Stromal cell of bone marrow (primary cell): ENCODE measurements at regions not wholly inside any gene's neighbourhood (a gene's known extent, or its start where the extent isn't known, plus 50 kb on each side); places are given as distances from the start of the nearest gene placed in this dataset.
"Not testable (repeated sequence)": the region's sequence is repeated elsewhere in the genome, so short reads cannot be mapped to it uniquely, and the experiment has no call there.

Experiments
- DNase-seq: peaks from one replicate; pipeline ENCODE4 v3.0.0-alpha.2; 2012; ENCODE audit warnings: low read depth

- DNase-seq = no peak
These were observed 206.2 kb upstream of the PCDH18 start for GRCh38 chr4:137738375-137738990.

DNA sequence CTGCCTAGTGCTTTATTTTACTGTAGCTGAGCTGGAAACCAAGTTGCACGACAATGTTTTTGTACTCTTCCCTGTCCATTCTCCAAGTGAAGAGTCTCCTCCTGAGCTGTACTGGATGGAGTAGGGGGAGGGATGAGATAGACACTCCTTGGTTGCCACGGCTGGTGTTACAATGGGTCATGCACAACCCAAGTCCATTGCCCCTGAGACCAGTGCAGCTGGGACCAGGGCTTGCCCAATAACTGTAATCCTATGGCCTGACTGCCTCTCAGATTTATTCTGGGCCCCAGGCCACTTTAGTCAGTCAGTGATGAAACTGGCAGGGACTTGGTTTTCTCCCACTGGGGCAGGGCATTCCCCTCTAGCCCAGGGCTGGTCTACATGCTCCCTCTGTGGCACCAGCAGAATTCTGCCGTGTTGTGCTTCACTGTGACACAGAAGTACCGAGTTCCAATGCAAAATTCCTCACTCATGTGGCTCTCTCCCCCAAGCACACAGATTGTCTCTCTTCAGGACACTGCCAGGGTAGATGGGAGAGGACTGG lies 203.3 kb upstream of the PCDH18 start:
- peak; percentile 26 for DNase-seq

GRCh38 chr4:137733174-137734141 lies 201.2 kb upstream of the PCDH18 start:
- not testable (repeated sequence) for DNase-seq

GRCh38 chr4:137722910-137723309 lies 190.6 kb upstream of the PCDH18 start:
- DNase-seq = no peak

DNA sequence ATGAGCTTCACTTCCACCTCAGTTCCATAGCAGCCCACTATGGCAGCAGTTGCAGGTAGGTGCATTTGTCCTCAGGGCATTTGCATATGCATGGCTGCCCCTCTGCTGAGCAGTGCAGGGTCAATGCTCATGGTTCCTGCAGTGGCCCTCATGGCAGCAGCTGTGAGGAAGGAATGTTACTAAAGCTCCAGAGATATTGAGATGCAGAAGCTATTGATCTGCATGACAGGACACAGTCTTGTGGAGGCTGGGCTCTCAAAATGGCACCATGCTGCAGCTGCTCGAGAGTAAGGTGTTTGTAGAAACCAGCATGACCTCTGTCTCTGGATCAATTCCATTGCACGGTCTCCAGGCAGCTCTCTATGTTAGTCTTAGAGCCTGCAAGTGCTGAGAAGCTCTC lies 179.2 kb upstream of the PCDH18 start:
- no peak for DNase-seq

DNA sequence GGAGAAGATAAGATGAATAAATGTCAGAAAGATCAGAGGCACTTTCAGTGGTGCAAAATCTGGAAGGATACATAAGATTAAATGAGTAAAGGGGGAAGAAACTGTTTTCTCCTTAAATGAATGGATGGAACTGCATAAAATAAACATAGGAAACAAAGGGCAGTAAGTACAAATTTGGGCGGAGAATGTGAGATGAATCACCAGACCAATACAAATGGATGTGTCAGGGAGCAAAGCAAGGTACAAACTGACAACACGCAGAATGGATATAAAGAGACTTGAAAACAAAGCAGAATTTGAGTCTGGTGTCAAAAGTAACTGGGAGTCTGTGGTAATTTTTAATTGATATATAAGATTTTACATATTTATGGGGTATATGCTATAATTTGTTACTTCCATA lies 175.3 kb upstream of the PCDH18 start:
- DNase-seq = no peak

DNA sequence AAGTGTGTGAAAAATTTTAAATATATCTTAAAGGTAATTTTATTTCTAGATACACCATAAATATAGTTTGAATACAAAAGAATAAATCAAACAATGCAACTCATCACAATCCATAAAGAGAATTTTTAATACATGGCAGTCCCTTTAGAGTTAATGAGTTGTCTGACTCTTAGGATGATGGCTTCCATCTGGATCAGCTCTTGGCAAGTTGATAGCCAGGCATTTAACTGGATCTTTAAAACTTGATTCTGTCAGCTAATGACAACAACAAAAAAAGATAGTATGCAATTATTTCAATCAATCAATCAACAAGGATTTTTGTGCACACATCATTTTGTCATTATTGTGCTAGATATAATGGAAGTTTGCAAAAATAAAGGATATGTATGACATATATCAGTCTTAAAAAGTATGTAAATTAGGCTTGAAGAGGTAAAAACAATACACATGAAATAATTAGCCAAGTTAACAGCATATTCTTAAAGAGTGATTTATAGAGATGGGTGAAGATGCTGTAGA lies 174.9 kb upstream of the PCDH18 start:
- no peak for DNase-seq

GRCh38 chr4:137705171-137705783 lies 173.0 kb upstream of the PCDH18 start:
- peak; percentile 56 for DNase-seq

GRCh38 chr4:137703195-137703594 lies 170.9 kb upstream of the PCDH18 start:
- DNase-seq = no peak

DNA sequence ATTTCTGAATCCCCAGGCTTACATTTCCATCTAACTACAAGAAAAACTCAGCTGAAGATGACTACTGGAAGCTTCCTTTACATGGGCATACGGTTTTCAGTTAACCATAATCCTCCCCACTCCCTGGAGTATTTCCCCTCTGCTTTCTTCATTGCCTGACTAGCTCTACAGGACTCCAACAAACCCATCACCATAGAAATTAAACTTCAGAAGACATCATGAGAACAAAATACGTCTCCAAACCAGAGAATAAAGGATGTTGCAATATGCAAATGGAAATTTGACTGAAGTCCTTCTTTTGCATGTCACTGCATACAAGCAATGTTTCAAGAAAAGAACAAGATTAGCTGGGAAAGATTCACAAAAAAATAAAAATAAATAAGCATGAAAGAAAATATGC lies 170.2 kb upstream of the PCDH18 start:
- no peak for DNase-seq

GRCh38 chr4:137701401-137701800 lies 169.1 kb upstream of the PCDH18 start:
- DNase-seq = no peak

GRCh38 chr4:137700751-137701150 lies 168.5 kb upstream of the PCDH18 start:
- DNase-seq = no peak

DNA sequence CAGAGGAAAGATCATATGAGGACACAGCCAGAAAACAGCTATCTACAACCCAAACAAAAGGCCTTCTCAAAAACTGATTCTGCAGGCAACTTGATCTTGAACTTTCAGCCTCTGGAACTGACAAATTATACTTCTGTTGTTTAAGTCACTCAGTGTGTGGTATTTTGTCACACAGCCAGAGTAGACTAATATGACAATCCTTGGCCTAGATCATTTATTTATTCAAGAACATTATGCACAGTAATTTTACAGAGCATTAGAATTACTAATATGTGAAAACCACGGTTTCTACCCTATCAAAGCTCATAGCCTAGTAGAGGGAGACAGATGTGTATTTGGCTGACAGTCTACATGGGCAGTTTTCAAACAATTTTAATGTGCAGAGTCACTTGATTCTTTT lies 167.8 kb upstream of the PCDH18 start:
- DNase-seq = peak; percentile 34

GRCh38 chr4:137694138-137694537 lies 161.8 kb upstream of the PCDH18 start:
- peak; percentile 35 for DNase-seq

DNA sequence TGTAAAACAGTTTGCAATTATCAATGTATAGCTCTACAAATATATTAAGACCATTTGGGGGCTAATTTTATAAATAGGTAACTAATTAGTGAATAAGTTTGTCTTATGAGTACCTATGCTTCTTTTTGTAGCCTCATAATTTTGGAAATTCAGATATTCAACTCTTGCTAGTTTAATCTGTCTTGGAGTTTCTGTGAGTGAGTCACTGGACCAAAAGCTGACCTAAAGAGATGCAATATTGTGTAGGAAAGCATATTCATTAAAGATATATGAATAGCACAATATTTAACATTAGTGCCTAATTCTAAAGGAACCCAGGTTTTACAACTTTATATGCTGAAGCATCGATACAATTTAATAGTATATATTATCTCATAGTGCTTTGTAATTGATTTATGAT lies 161.3 kb upstream of the PCDH18 start:
- no peak for DNase-seq

- no peak for DNase-seq
These were observed 159.9 kb upstream of the PCDH18 start for GRCh38 chr4:137692205-137692604.

DNA sequence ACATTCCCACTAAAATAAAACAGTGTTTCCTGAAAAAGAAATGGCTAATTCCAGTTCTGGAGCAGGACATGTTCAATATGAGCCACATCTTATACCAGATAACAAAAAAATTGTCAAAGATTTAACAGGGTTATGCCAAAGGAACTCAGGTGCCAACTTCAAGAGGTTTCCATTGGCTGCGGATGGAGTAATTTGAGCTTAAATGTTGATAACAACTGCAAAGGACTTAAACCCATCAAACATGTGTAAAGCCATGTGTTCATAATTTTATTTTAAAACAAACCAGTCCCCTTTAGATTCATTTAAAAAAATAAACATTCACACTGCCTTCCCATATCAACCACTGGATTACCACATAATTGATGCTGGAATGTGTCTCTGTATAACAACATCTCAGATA lies 156.4 kb upstream of the PCDH18 start:
- DNase-seq = no peak

DNA sequence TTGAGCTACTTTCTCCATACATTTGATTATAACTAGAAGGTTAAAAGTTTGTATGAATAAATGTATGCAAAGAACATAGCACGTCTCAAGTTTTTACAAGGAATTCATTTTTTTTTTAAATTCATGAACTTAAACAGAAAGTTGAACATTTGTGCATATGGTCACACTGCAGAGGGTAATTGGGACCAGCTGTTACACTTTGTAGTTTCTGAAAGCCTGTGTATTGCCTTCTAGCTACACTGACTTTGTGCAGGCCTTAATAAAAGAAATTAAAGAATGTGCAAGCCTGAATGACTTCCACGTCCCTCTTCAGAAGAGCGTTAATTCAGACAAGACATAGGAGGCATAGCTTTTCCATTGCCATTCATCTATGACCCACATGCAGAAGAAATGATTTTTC lies 153.1 kb upstream of the PCDH18 start:
- DNase-seq = no peak

DNA sequence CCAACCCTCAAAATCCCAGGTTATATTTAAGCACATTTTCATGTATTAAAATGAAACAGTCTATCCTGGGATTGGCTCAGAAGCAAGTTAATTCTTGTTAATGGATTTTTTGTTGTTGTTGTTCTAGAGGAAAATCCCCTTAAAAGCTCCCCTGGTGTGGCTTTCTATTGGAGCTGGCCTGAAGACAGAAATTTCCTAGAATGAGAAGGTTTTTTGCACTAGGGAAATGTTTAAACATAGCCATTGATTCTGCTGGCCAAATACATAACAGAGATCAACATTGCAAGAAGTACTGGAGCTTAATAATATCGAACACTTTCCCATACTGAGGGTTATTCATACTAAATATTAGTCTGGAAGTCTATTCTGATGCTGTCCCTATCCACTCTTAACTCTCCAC lies 148.8 kb upstream of the PCDH18 start:
- no peak for DNase-seq

DNA sequence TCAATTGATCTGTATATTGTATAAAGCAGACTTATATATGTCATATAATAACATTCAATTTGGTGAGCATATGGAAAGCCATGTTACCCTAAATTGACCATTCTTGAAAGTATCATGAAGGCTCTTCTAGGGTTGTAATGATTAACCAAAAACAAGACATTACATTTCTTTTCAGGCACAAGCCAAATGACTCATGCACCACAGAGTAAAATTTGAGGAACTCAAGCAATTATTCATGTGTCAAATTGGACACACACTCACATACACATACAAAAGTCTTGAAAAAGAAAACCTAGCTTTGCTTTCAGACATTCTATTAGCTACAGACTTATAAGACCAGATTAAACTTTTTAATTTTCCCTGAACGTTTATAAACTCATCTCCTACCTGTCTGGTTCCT lies 146.5 kb upstream of the PCDH18 start:
- DNase-seq = peak; percentile 58

DNA sequence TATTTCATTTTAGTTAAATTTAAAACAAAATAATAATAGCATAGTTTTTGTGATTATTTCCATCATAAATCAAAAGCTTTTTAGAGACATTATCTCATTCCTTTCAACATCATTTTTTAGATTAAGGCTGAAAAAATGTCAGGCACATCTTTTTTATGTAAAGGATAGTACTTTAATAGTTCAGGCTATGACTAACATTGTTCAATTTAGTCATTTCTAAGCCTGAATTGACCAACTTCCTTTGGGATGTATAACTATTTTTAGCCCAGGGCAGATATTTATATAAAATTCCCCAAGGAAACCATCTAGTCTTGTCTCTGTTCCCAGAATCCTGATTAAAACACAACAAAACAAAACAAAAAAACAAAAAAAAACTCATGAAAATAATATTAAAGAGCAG lies 145.6 kb upstream of the PCDH18 start:
- DNase-seq = peak; percentile 69

DNA sequence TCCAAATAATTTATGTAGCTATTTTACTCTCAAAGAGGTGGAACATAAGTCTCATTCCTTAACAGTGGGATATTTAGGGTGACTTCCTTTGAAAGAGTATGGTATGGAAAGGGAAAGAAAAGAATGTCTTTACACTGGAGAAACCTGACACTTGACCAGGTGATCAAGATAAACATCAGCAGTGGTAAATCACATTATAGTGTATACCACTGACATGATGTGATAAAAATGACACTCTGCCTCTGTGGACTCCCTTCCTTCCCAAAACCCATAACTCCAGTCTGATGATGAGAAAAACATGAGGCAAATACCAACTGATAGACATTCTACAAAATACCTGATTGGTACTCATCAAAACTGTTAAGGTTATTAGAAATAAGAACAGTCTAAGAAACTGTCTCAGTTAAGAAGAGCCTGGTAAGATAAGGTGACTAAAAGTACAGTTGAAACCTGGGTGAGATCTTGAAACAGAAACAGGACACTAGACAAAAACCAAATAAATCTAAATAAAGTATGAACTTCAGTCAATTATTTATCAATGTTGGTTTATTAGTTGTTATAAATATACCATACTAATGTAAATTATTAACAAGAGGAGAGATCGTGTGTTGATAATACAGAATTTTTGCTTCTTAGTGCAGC lies 144.2 kb upstream of the PCDH18 start:
- no peak for DNase-seq
